Colonic mucosa (tissue), 4 donors: ENCODE measurements at regions not wholly inside any gene's neighbourhood (a gene's known extent, or its start where the extent isn't known, plus 50 kb on each side); places are given as distances from the start of the nearest gene placed in this dataset.

ENCODE experiments used
- DNase-seq: peaks from one replicate; pipeline ENCODE4 v3.0.0-alpha.2; 2020
- H3K27ac ChIP-seq: fragments of 200-600 bp; one replicate; pipeline ENCODE4 v1.8.0; 2021
- H3K27me3 ChIP-seq: fragments of 200-600 bp; one replicate; pipeline ENCODE4 v1.8.0; 2021
- H3K36me3 ChIP-seq: fragments of 200-600 bp; one replicate; pipeline ENCODE4 v1.8.0; 2021
- H3K4me1 ChIP-seq: fragments of 200-600 bp; one replicate; pipeline ENCODE4 v1.8.0; 2021; ENCODE audit warnings: mild to moderate bottlenecking
- H3K4me3 ChIP-seq: fragments of 200-600 bp; one replicate; pipeline ENCODE4 v1.8.0; 2021
- H3K9ac ChIP-seq, 2 donors: one replicate each; pipeline ENCODE4 v1.7.0; 2013; ENCODE audit warnings: control low read depth in 2 of 2, low read depth in 2 of 2, low read length in 2 of 2
- H3K9me3 ChIP-seq: fragments of 200-600 bp; one replicate; pipeline ENCODE4 v1.8.0; 2021
- CTCF ChIP-seq: fragments of 200-600 bp; IDR thresholded peaks from one replicate; pipeline ENCODE4 v1.8.0; 2022; ENCODE audit warnings: antibody characterized with exemption, mild to moderate bottlenecking
- intact Hi-C: fragments of 100-400 bp; cut with DNase I; formaldehyde crosslinking; loops from one replicate; pipeline ENCODE4 v1.14.1; 2022
- donor health status: healthy.
- donor health status: DM: no; HTN: no; CAD: no.
- donor health status: DM: no; HTN: no; CAD: no.

GRCh38 chr12:128077211-128077916, 189.6 kb upstream of the TMEM132C start:
- DNase-seq, result peak; percentile 2
- Histone ChIP-seq H3K4me1 (no peaks in the 10 kb centered on the region), H3K9ac (no peak overlapping the region), H3K4me3 (no peak overlapping the region), H3K27ac (no peak overlapping the region), H3K27me3 (no peaks in the 10 kb centered on the region), H3K9me3 (no peaks in the 10 kb centered on the region), H3K36me3 (no peaks in the 10 kb centered on the region)
- intact Hi-C loops, result no loop called here
- no peak for TF ChIP-seq CTCF

GRCh38 chr12:128077917-128078298, 189.1 kb upstream of the TMEM132C start:
- Histone ChIP-seq H3K27ac (no peak overlapping the region), H3K36me3 (no peaks in the 10 kb centered on the region), H3K27me3 (no peaks in the 10 kb centered on the region), H3K4me1 (no peaks in the 10 kb centered on the region), H3K9me3 (no peaks in the 10 kb centered on the region), H3K4me3 (no peak overlapping the region), H3K9ac (no peak overlapping the region)
- intact Hi-C loops, result no loop called here
- no peak for TF ChIP-seq CTCF
- DNase-seq, result no peak

GRCh38 chr12:128078301-128078971, 188.5 kb upstream of the TMEM132C start:
- H3K4me3 ChIP-seq, result no peak overlapping the region
- H3K9me3 ChIP-seq, result no peaks in the 10 kb centered on the region
- H3K4me1 ChIP-seq, result no peaks in the 10 kb centered on the region
- intact Hi-C loops, result no loop called here
- no peak overlapping the region for H3K27ac ChIP-seq
- H3K27me3 ChIP-seq, result no peaks in the 10 kb centered on the region
- no peak overlapping the region for H3K9ac ChIP-seq
- no peak for TF ChIP-seq CTCF
- DNase-seq, result no peak
- no peaks in the 10 kb centered on the region for H3K36me3 ChIP-seq

DNA sequence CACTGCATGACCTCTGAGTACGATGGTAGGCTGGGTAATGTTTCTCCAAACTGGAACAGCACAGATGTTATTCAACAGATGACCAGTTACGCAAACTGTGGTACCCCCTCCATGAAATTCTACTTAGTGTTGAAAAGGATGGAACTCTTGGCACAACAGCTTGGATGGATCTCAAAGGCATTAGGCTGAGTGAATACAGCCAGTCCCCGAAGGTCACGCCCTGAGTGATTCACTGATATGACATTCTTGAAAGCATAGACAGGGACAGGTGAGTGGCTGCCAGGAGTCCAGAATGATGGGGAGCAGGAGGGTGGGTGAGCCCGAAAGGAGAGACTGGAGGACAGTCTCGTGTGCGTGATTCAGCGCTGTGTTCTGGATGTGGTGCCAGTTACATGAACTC, 187.5 kb upstream of the TMEM132C start:
- Histone ChIP-seq H3K27ac (no peak overlapping the region), H3K4me3 (no peak overlapping the region), H3K36me3 (no peaks in the 10 kb centered on the region), H3K9me3 (no peaks in the 10 kb centered on the region), H3K9ac (no peak overlapping the region), H3K27me3 (no peaks in the 10 kb centered on the region), H3K4me1 (no peaks in the 10 kb centered on the region)
- DNase-seq, result no peak
- TF ChIP-seq CTCF, result no peak
- intact Hi-C loops, result no loop called here

DNA sequence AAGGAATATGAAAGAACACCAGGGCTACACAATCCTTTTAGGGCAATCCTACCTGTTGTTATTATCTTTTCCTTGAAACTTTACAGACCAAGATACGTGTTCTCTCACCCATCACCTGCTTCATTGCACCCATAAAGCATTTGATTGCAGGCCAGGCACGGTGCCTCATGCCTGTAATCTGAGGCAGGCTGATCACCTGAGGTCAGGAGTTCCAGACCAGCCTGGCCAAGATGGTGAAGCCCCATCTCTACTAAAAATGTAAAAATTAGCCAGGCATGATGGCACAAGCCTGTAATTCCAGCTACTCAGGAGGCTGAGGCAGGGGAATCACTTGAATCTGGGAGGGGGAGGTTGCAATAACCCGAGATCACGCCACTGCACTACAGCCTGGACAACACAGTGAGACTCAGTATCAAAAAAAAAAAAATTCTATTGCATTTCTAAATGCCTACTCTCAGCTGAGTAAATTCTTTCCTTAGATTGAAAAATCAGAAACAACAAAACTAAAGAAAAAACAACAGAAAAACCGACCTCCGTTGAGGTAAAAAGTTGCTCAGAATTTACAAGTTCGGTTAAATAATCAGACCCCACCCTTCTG, 183.7 kb upstream of the TMEM132C start:
- Histone ChIP-seq H3K4me1 (no peaks in the 10 kb centered on the region), H3K36me3 (no peaks in the 10 kb centered on the region), H3K27me3 (no peaks in the 10 kb centered on the region), H3K9me3 (no peaks in the 10 kb centered on the region), H3K27ac (no peak overlapping the region), H3K9ac (no peak overlapping the region), H3K4me3 (no peak overlapping the region)
- DNase-seq, result peak; percentile 3
- intact Hi-C loops, result no loop called here
- TF ChIP-seq CTCF, result no peak
